ENCODE measurements at regions not wholly inside any gene's neighbourhood (a gene's known extent, or its start where the extent isn't known, plus 50 kb on each side); places are given as distances from the start of the nearest gene placed in this dataset.

- no peak for TF ChIP-seq YY1 (IDR thresholded peaks at IDR 0.05; ENCODE audit: insufficient read depth, insufficient read length)
- TF ChIP-seq ZNF274 (IDR thresholded peaks at IDR 0.05; ENCODE audit: low read depth, low read length) = no peak
Observed at GRCh38 chr2:75949385-75950030, 238.8 kb upstream of the GCFC2 start.

Data from NT2/D1 (cell line).